GM12891 (cell line): ENCODE measurements at regions not wholly inside any gene's neighbourhood (a gene's known extent, or its start where the extent isn't known, plus 50 kb on each side); places are given as distances from the start of the nearest gene placed in this dataset.

Experiments used
- PAX5 ChIP-seq: IDR thresholded peaks from 2 replicates; pipeline ENCODE4 v1.6.1; 2011; ENCODE audit warnings: low read length, moderate library complexity, mild to moderate bottlenecking; ENCODE audit not compliant: insufficient read depth, severe bottlenecking
- POLR2A ChIP-seq: IDR thresholded peaks from 2 replicates; pipeline ENCODE4 v1.6.1; 2011; ENCODE audit warnings: low read depth, low read length, control low read depth
- POLR2AphosphoS5 ChIP-seq: IDR thresholded peaks from 2 replicates; pipeline ENCODE4 v1.6.1; 2011; ENCODE audit warnings: low read depth, low read length, control low read depth
- TAF1 ChIP-seq: IDR thresholded peaks from 2 replicates; pipeline ENCODE4 v1.6.1; 2011; ENCODE audit warnings: low read depth, low read length, control low read depth

GRCh38 chr7:24384362-24385030, 100.5 kb downstream of the NPY start:
- TF ChIP-seq POLR2A (no peak), POLR2AphosphoS5 (no peak), TAF1 (no peak), PAX5 (no peak)
